HEK293T (cell line): ENCODE measurements at regions not wholly inside any gene's neighbourhood (a gene's known extent, or its start where the extent isn't known, plus 50 kb on each side); places are given as distances from the start of the nearest gene placed in this dataset.

Experiments used
- ARNT ChIP-seq: fragments of 450-650 bp; IDR thresholded peaks from 2 replicates; pipeline ENCODE4 v1.6.1; 2017; ENCODE audit warnings: mild to moderate bottlenecking
- ELF4 ChIP-seq: fragments of 450-650 bp; IDR thresholded peaks from 2 replicates; pipeline ENCODE4 v1.6.1; 2017; ENCODE audit warnings: antibody characterized with exemption
- FOXA1 ChIP-seq: fragments of 450-650 bp; IDR thresholded peaks from 2 replicates; pipeline ENCODE4 v1.6.1; 2016; ENCODE audit warnings: mild to moderate bottlenecking
- FOXK2 ChIP-seq: fragments of 450-650 bp; IDR thresholded peaks from 2 replicates; pipeline ENCODE4 v1.6.1; 2016; ENCODE audit warnings: mild to moderate bottlenecking
- FOXM1 ChIP-seq: fragments of 450-650 bp; IDR thresholded peaks from 2 replicates; pipeline ENCODE4 v1.6.1; 2017; ENCODE audit warnings: mild to moderate bottlenecking, borderline replicate concordance
- HDGF ChIP-seq: fragments of 450-650 bp; IDR thresholded peaks from 2 replicates; pipeline ENCODE4 v1.6.1; 2017; ENCODE audit warnings: antibody characterized with exemption, borderline replicate concordance
- L3MBTL2 ChIP-seq: fragments of 450-650 bp; conservative IDR thresholded peaks from 2 replicates; pipeline ENCODE4 v1.6.1; 2016; ENCODE audit warnings: mild to moderate bottlenecking
- NFRKB ChIP-seq: fragments of 450-650 bp; IDR thresholded peaks from 2 replicates; pipeline ENCODE4 v1.6.1; 2016; ENCODE audit warnings: mild to moderate bottlenecking, moderate library complexity
- SP1 ChIP-seq: fragments of 450-650 bp; IDR thresholded peaks from 2 replicates; pipeline ENCODE4 v1.6.1; 2017
- SUZ12 ChIP-seq: fragments of 450-650 bp; IDR thresholded peaks from 2 replicates; pipeline ENCODE4 v1.6.1; 2016; ENCODE audit warnings: mild to moderate bottlenecking

DNA sequence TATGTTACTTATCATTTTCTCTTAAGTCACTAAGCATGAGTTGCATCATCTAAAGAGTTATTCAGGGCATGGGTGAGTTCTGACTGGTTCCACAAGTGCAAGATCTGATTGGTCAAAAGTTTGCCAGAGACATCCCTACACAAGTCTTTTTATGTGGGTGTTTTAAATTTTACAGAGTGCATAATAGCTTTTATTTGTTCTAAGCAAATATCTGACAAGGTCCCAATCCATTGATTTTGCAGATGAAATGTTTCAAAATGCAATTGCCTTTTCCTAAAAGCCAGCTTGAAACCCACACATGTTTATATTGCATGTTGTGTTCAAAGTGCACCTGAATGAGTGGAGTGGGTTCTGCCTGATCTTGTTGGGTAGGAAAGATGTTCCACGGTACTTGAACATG lies 101.7 kb upstream of the PAX6 start:
- TF ChIP-seq NFRKB (no peak), FOXK2 (no peak), SUZ12 (no peak), ARNT (no peak), FOXA1 (no peak), L3MBTL2 (no peak), SP1 (no peak), ELF4 (no peak), HDGF (no peak), FOXM1 (no peak)
